ENCODE measurements at regions not wholly inside any gene's neighbourhood (a gene's known extent, or its start where the extent isn't known, plus 50 kb on each side); places are given as distances from the start of the nearest gene placed in this dataset.
"Not testable (repeated sequence)": the region's sequence is repeated elsewhere in the genome, so short reads cannot be mapped to it uniquely, and the experiment has no call there.

- POLR2A ChIA-PET, result no interaction called here
- Histone ChIP-seq H3K36me3 (ENCODE audit: control insufficient read depth, insufficient read depth, low read length) (no peaks in the 10 kb centered on the region), H3K4me3 (ENCODE audit: low read depth, low read length) (no peak overlapping the region), H3K27me3 (ENCODE audit: control insufficient read depth, insufficient read depth, low read length) (no peaks in the 10 kb centered on the region)
- CTCF ChIA-PET, result interaction anchor here (0.9 to 1.5 kb wide), 3 partner anchors 10 to 97 kb away, joined by 3 to 5 read pairs (median 3); no protein-coding TSS in a partner anchor
- no peak for DNase-seq (ENCODE audit: low read depth)
- TF ChIP-seq, protein P1, sequence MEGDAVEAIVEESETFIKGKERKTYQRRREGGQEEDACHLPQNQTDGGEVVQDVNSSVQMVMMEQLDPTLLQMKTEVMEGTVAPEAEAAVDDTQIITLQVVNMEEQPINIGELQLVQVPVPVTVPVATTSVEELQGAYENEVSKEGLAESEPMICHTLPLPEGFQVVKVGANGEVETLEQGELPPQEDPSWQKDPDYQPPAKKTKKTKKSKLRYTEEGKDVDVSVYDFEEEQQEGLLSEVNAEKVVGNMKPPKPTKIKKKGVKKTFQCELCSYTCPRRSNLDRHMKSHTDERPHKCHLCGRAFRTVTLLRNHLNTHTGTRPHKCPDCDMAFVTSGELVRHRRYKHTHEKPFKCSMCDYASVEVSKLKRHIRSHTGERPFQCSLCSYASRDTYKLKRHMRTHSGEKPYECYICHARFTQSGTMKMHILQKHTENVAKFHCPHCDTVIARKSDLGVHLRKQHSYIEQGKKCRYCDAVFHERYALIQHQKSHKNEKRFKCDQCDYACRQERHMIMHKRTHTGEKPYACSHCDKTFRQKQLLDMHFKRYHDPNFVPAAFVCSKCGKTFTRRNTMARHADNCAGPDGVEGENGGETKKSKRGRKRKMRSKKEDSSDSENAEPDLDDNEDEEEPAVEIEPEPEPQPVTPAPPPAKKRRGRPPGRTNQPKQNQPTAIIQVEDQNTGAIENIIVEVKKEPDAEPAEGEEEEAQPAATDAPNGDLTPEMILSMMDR (IDR thresholded peaks at IDR 0.05; ENCODE audit: insufficient read depth, low read depth, low read length), result peak; percentile 71
Measured at GRCh38 chrX:136953867-136954787, 73.6 kb upstream of the RBMX start.

GRCh38 chrX:136950211-136950610 is 69.7 kb upstream of the RBMX start:
- Histone ChIP-seq H3K27me3 (ENCODE audit: control insufficient read depth, insufficient read depth, low read length) (no peaks in the 10 kb centered on the region), H3K36me3 (ENCODE audit: control insufficient read depth, insufficient read depth, low read length) (no peaks in the 10 kb centered on the region), H3K4me3 (ENCODE audit: low read depth, low read length) (no peak overlapping the region)
- TF ChIP-seq, protein P1 (IDR thresholded peaks at IDR 0.05; ENCODE audit: insufficient read depth, low read depth, low read length), result no peak
- no peak for DNase-seq (ENCODE audit: low read depth)
- CTCF ChIA-PET, result no interaction called here
- POLR2A ChIA-PET, result no interaction called here

- H3K4me3 ChIP-seq (ENCODE audit: low read depth, low read length), result no peak overlapping the region
- ChIA-PET CTCF (interaction anchor here (0.7 to 1.6 kb wide), 3 partner anchors 15 to 231 kb away, joined by 3 read pairs; no protein-coding TSS in a partner anchor), POLR2A (no interaction called here)
- no peaks in the 10 kb centered on the region for H3K27me3 ChIP-seq (ENCODE audit: control insufficient read depth, insufficient read depth, low read length)
- H3K36me3 ChIP-seq (ENCODE audit: control insufficient read depth, insufficient read depth, low read length), result no peaks in the 10 kb centered on the region
- DNase-seq (ENCODE audit: low read depth), result no peak
- TF ChIP-seq, protein P1 (IDR thresholded peaks at IDR 0.05; ENCODE audit: insufficient read depth, low read depth, low read length), result no peak
Measured at GRCh38 chrX:136941396-136942337, 61.1 kb upstream of the RBMX start.

GRCh38 chrX:136936183-136936549 is 55.6 kb upstream of the RBMX start:
- Histone ChIP-seq H3K36me3 (ENCODE audit: control insufficient read depth, insufficient read depth, low read length) (no peaks in the 10 kb centered on the region), H3K27me3 (ENCODE audit: control insufficient read depth, insufficient read depth, low read length) (no peaks in the 10 kb centered on the region), H3K4me3 (ENCODE audit: low read depth, low read length) (no peak overlapping the region)
- no peak for DNase-seq (ENCODE audit: low read depth)
- ChIA-PET POLR2A (no interaction called here), CTCF (no interaction called here)
- TF ChIP-seq, protein P1 (IDR thresholded peaks at IDR 0.05; ENCODE audit: insufficient read depth, low read depth, low read length), result no peak

- DNase-seq (ENCODE audit: low read depth); H3K27me3 ChIP-seq (ENCODE audit: control insufficient read depth, insufficient read depth, low read length); POLR2A ChIA-PET; H3K36me3 ChIP-seq (ENCODE audit: control insufficient read depth, insufficient read depth, low read length); H3K4me3 ChIP-seq (ENCODE audit: low read depth, low read length); CTCF ChIA-PET: not testable (repeated sequence)
Measured at GRCh38 chrX:136935533-136936182, 55.1 kb upstream of the RBMX start.

GRCh38 chrX:136934652-136935051 is 54.1 kb upstream of the RBMX start:
- CTCF ChIA-PET, result interaction anchor here (1.7 kb wide), 1 partner anchor 226 kb away, joined by 5 read pairs; no protein-coding TSS in a partner anchor
- POLR2A ChIA-PET; DNase-seq (ENCODE audit: low read depth); H3K4me3 ChIP-seq (ENCODE audit: low read depth, low read length); H3K27me3 ChIP-seq (ENCODE audit: control insufficient read depth, insufficient read depth, low read length); H3K36me3 ChIP-seq (ENCODE audit: control insufficient read depth, insufficient read depth, low read length): not testable (repeated sequence)
